GM20000 (cell line): ENCODE measurements at regions not wholly inside any gene's neighbourhood (a gene's known extent, or its start where the extent isn't known, plus 50 kb on each side); places are given as distances from the start of the nearest gene placed in this dataset.
"Not testable (repeated sequence)": the region's sequence is repeated elsewhere in the genome, so short reads cannot be mapped to it uniquely, and the experiment has no call there.

Experiments
- DNase-seq: peaks from one replicate; pipeline ENCODE4 v3.0.0; 2012; ENCODE audit warnings: low spot score
- CTCF ChIP-seq: IDR thresholded peaks from 2 replicates; pipeline ENCODE4 v1.5.1; 2012; ENCODE audit warnings: mild to moderate bottlenecking, control low read depth; ENCODE audit errors: extremely low read depth, missing control alignments

GRCh38 chr6:141976994-141977393 is 155.7 kb upstream of the GJE1 start:
- no peak for DNase-seq

GRCh38 chr6:141969768-141970415 is 162.8 kb upstream of the GJE1 start:
- DNase-seq = not testable (repeated sequence)

More at GRCh38 chr6:141976994-141977393, 155.7 kb upstream of the GJE1 start:
- TF ChIP-seq CTCF = no peak

GRCh38 chr6:141969201-141969600 is 163.5 kb upstream of the GJE1 start:
- DNase-seq = no peak
- no peak for TF ChIP-seq CTCF

GRCh38 chr6:141968632-141969031 is 164.1 kb upstream of the GJE1 start:
- TF ChIP-seq CTCF = no peak
- no peak for DNase-seq

GRCh38 chr6:141965016-141965545 is 167.6 kb upstream of the GJE1 start:
- no peak for DNase-seq
- TF ChIP-seq CTCF = no peak

- TF ChIP-seq CTCF = no peak
- DNase-seq = no peak
Observed at GRCh38 chr6:141963543-141964295, 169.0 kb upstream of the GJE1 start.

DNA sequence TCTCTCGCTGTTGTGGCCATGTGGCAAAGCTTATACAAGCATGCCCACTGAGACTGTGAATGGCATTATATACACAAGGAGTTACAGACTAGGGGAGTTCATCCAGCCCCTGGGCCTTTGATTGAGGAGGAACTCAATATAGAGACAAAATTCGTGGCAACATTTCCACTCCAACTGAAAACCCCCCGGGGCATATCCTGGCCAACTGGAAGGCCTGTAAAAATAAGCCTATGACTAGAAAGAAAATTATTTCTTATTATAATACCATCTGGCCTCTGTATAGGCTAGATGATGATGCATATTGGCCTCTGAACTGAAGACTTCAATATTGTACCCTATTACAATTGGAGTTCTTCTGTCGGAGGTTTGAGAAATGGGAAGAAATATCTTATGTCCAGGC is 175.5 kb upstream of the GJE1 start:
- no peak for DNase-seq

More for the DNA sequence above, 175.5 kb upstream of the GJE1 start:
- TF ChIP-seq CTCF = no peak
